Suprapubic skin (tissue), 4 donors: ENCODE measurements at regions not wholly inside any gene's neighbourhood (a gene's known extent, or its start where the extent isn't known, plus 50 kb on each side); places are given as distances from the start of the nearest gene placed in this dataset.

Experiments
- DNase-seq, 2 donors: peaks; one replicate each; pipeline ENCODE4 v3.0.0-alpha.2; 2019; ENCODE audit warnings: low spot score in 2 of 2
- H3K27ac ChIP-seq: fragments of 200-600 bp; sonication (generic); one replicate; pipeline ENCODE4 v1.5.1; 2019
- H3K27me3 ChIP-seq: fragments of 200-600 bp; sonication (generic); one replicate; pipeline ENCODE4 v1.5.1; 2019
- H3K36me3 ChIP-seq: fragments of 200-600 bp; sonication (generic); one replicate; pipeline ENCODE4 v1.5.1; 2019
- H3K4me1 ChIP-seq: fragments of 200-600 bp; sonication (generic); one replicate; pipeline ENCODE4 v1.5.1; 2019
- H3K4me3 ChIP-seq: fragments of 200-600 bp; sonication (generic); one replicate; pipeline ENCODE4 v1.5.1; 2019; ENCODE audit warnings: mild to moderate bottlenecking
- H3K9me3 ChIP-seq: fragments of 200-600 bp; sonication (generic); one replicate; pipeline ENCODE4 v1.5.1; 2019
- CTCF ChIP-seq, 2 donors: fragments of 200-600 bp in 1 of 2; fragments of 450-650 bp in 1 of 2; sonication (generic) in 1 of 2; IDR thresholded peaks; one replicate each; pipeline ENCODE4 v1.5.1; 2016 to 2019; ENCODE audit warnings: antibody characterized with exemption in 2 of 2, mild to moderate bottlenecking in 1 of 2, moderate library complexity in 1 of 2
- EP300 ChIP-seq: sonication (generic); formaldehyde crosslinking; IDR thresholded peaks from one replicate; pipeline ENCODE4 v1.6.1; 2017; ENCODE audit warnings: antibody characterized with exemption
- POLR2A ChIP-seq, 2 donors: fragments of 450-650 bp; IDR thresholded peaks; one replicate each; pipeline ENCODE4 v1.6.1; 2017; ENCODE audit warnings: antibody characterized with exemption in 2 of 2, mild to moderate bottlenecking in 2 of 2, moderate library complexity in 2 of 2
- POLR2AphosphoS5 ChIP-seq, 3 donors: sonication (generic); formaldehyde crosslinking; IDR thresholded peaks; one replicate each; pipeline ENCODE4 v1.6.1; 2017; ENCODE audit warnings: antibody characterized with exemption in 3 of 3
- WGBS: methylation state at CpG from one replicate; pipeline ENCODE4 v1.1.5; 2018; 5-methylcytosine and 5-hydroxymethylcytosine counted together

GRCh38 chr7:117942780-117943179 is 69.5 kb upstream of the CTTNBP2 start:
- Histone ChIP-seq H3K9me3 (no peaks in the 10 kb centered on the region), H3K36me3 (no peaks in the 10 kb centered on the region), H3K4me1 (peaks cover 6% of the 10 kb centered on the region), H3K27me3 (no peaks in the 10 kb centered on the region), H3K27ac (no peak overlapping the region), H3K4me3 (no peak overlapping the region)
- WGBS: 79% methylated on average over 1 of the region's 1 CpG
- DNase-seq: no peak
- TF ChIP-seq POLR2AphosphoS5 (IDR thresholded peaks at IDR 0.05): no peak
- no peak for TF ChIP-seq POLR2A (IDR thresholded peaks at IDR 0.05)
- no peak for TF ChIP-seq EP300
- no peak for TF ChIP-seq CTCF (IDR thresholded peaks at IDR 0.05)

GRCh38 chr7:117944886-117945285 is 71.6 kb upstream of the CTTNBP2 start:
- no peak for DNase-seq
- H3K4me3 ChIP-seq: no peak overlapping the region
- TF ChIP-seq POLR2A (IDR thresholded peaks at IDR 0.05) (no peak), POLR2AphosphoS5 (IDR thresholded peaks at IDR 0.05) (no peak), CTCF (IDR thresholded peaks at IDR 0.05) (no peak), EP300 (no peak)
- no peaks in the 10 kb centered on the region for H3K9me3 ChIP-seq
- no peak overlapping the region for H3K27ac ChIP-seq
- H3K4me1 ChIP-seq: peaks cover 6% of the 10 kb centered on the region
- no peaks in the 10 kb centered on the region for H3K36me3 ChIP-seq
- no peaks in the 10 kb centered on the region for H3K27me3 ChIP-seq
- WGBS: 72% methylated on average over 1 of the region's 1 CpG

- DNase-seq: no peak
- H3K4me3 ChIP-seq: no peak overlapping the region
- no peaks in the 10 kb centered on the region for H3K9me3 ChIP-seq
- TF ChIP-seq POLR2A (IDR thresholded peaks at IDR 0.05): no peak
- no peak for TF ChIP-seq CTCF (IDR thresholded peaks at IDR 0.05)
- TF ChIP-seq POLR2AphosphoS5 (IDR thresholded peaks at IDR 0.05): no peak
- no peak for TF ChIP-seq EP300
- H3K4me1 ChIP-seq: peaks cover 10% of the 10 kb centered on the region
- no peaks in the 10 kb centered on the region for H3K36me3 ChIP-seq
- no peak overlapping the region for H3K27ac ChIP-seq
- WGBS: 66% methylated on average over 2 of the region's 2 CpGs
- no peaks in the 10 kb centered on the region for H3K27me3 ChIP-seq
These were observed 73.0 kb upstream of the CTTNBP2 start for GRCh38 chr7:117946151-117946633.

GRCh38 chr7:117949232-117949631 is 76.0 kb upstream of the CTTNBP2 start:
- H3K4me1 ChIP-seq: peaks cover 8% of the 10 kb centered on the region
- no peak for DNase-seq
- H3K9me3 ChIP-seq: no peaks in the 10 kb centered on the region
- no peaks in the 10 kb centered on the region for H3K36me3 ChIP-seq
- H3K27me3 ChIP-seq: no peaks in the 10 kb centered on the region
- no peak overlapping the region for H3K4me3 ChIP-seq
- 50% methylated on average over 1 of the region's 1 CpG for WGBS
- no peak overlapping the region for H3K27ac ChIP-seq
- TF ChIP-seq POLR2AphosphoS5 (IDR thresholded peaks at IDR 0.05): no peak
- no peak for TF ChIP-seq CTCF (IDR thresholded peaks at IDR 0.05)
- no peak for TF ChIP-seq POLR2A (IDR thresholded peaks at IDR 0.05)
- no peak for TF ChIP-seq EP300

GRCh38 chr7:117950601-117951260 is 77.5 kb upstream of the CTTNBP2 start:
- Histone ChIP-seq H3K27me3 (no peaks in the 10 kb centered on the region), H3K9me3 (no peaks in the 10 kb centered on the region), H3K27ac (no peak overlapping the region), H3K36me3 (no peaks in the 10 kb centered on the region), H3K4me1 (peaks cover 4% of the 10 kb centered on the region), H3K4me3 (no peak overlapping the region)
- TF ChIP-seq POLR2A (IDR thresholded peaks at IDR 0.05) (no peak), EP300 (no peak)
- no peak for DNase-seq
- 63% methylated on average over 6 of the region's 6 CpGs for WGBS
